Smooth muscle cell (in vitro differentiated cells): ENCODE measurements at regions not wholly inside any gene's neighbourhood (a gene's known extent, or its start where the extent isn't known, plus 50 kb on each side); places are given as distances from the start of the nearest gene placed in this dataset.

ENCODE experiments used
- DNase-seq: peaks from one replicate; lab custom pipeline; 2025; ENCODE audit not compliant: unreplicated experiment; lab: John Stamatoyannopoulos, UW
- H2AFZ ChIP-seq: fragments of 200-600 bp; sonication (generic); 2 replicates; pipeline ENCODE4 v1.6.0; 2016; ENCODE audit warnings: antibody characterized with exemption, low read depth, mild to moderate bottlenecking
- H3F3A ChIP-seq: fragments of 200-600 bp; sonication (generic); 2 replicates; pipeline ENCODE4 v1.6.0; 2017; ENCODE audit warnings: antibody characterized with exemption, low read depth
- H3K27ac ChIP-seq: fragments of 200-600 bp; sonication (generic); 2 replicates; pipeline ENCODE4 v1.5.1; 2016; ENCODE audit warnings: low read depth, mild to moderate bottlenecking
- H3K27me3 ChIP-seq: fragments of 200-600 bp; sonication (generic); 2 replicates; pipeline ENCODE4 v1.6.1; 2016; ENCODE audit warnings: low read depth, mild to moderate bottlenecking
- H3K36me3 ChIP-seq: fragments of 200-600 bp; sonication (generic); 2 replicates; pipeline ENCODE4 v1.5.1; 2016; ENCODE audit warnings: low read depth
- H3K4me1 ChIP-seq: fragments of 200-600 bp; sonication (generic); 2 replicates; pipeline ENCODE4 v1.5.1; 2016; ENCODE audit warnings: low read depth
- H3K4me2 ChIP-seq: fragments of 200-600 bp; sonication (generic); 2 replicates; pipeline ENCODE4 v1.6.0; 2016; ENCODE audit warnings: mild to moderate bottlenecking
- H3K4me3 ChIP-seq: fragments of 200-600 bp; sonication (generic); 2 replicates; pipeline ENCODE4 v1.5.1; 2016; ENCODE audit warnings: mild to moderate bottlenecking
- H3K79me2 ChIP-seq: fragments of 200-600 bp; sonication (generic); 2 replicates; pipeline ENCODE4 v1.6.0; 2016; ENCODE audit warnings: low read depth, mild to moderate bottlenecking
- H3K9ac ChIP-seq: fragments of 200-600 bp; sonication (generic); 2 replicates; pipeline ENCODE4 v1.6.0; 2016; ENCODE audit warnings: low read depth
- H3K9me3 ChIP-seq: fragments of 200-600 bp; sonication (generic); replicated peaks from 2 replicates; pipeline ENCODE4 v1.5.1; 2016; ENCODE audit warnings: low read depth
- H4K20me1 ChIP-seq: fragments of 200-600 bp; sonication (generic); 2 replicates; pipeline ENCODE4 v1.6.0; 2016; ENCODE audit warnings: low read depth
- WGBS: methylation state at CpG from one replicate; pipeline ENCODE4 v1.1.7; 2016; ENCODE audit warnings: low lambda C conversion rate; 5-methylcytosine and 5-hydroxymethylcytosine counted together
- TF ChIP-seq, protein P1 (sequence below): fragments of 200-600 bp; sonication (generic); IDR thresholded peaks from 2 replicates; pipeline ENCODE4 v1.5.1; 2017; ENCODE audit warnings: borderline replicate concordance, mild to moderate bottlenecking, antibody characterized with exemption; ENCODE audit not compliant: insufficient read depth, poor library complexity, severe bottlenecking

DNA sequence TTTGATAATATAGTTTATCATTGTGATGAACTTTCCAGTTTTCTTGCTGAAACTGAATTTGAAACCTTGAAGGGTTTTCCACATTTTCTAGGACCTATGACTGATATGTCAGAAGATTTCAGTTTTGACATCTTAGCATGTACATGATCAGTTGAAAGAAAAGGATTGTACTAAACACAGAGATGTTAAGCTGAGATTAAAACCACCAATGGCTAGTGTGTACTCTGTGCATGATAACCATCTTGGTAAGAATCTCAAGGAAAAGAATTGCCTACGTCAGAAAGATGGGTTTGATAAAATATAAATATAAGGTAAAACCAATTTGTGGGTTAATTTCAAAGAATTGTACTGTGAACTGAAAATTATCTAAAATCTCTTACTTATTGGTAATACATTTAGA lies 776.4 kb downstream of the GATA3 start:
- no peaks in the 10 kb centered on the region for H3K27me3 ChIP-seq
- 64% methylated on average over 1 of the region's 1 CpG for WGBS
- H3F3A ChIP-seq = no peaks in the 10 kb centered on the region
- DNase-seq = no peak
- H3K4me1 ChIP-seq = no peaks in the 10 kb centered on the region
- H2AFZ ChIP-seq = no peak overlapping the region
- no peak overlapping the region for H3K4me3 ChIP-seq
- no peaks in the 10 kb centered on the region for H3K9me3 ChIP-seq
- H3K9ac ChIP-seq = no peak overlapping the region
- no peaks in the 10 kb centered on the region for H3K79me2 ChIP-seq
- H4K20me1 ChIP-seq = no peaks in the 10 kb centered on the region
- no peak overlapping the region for H3K4me2 ChIP-seq
- H3K27ac ChIP-seq = no peak overlapping the region
- TF ChIP-seq, protein P1, sequence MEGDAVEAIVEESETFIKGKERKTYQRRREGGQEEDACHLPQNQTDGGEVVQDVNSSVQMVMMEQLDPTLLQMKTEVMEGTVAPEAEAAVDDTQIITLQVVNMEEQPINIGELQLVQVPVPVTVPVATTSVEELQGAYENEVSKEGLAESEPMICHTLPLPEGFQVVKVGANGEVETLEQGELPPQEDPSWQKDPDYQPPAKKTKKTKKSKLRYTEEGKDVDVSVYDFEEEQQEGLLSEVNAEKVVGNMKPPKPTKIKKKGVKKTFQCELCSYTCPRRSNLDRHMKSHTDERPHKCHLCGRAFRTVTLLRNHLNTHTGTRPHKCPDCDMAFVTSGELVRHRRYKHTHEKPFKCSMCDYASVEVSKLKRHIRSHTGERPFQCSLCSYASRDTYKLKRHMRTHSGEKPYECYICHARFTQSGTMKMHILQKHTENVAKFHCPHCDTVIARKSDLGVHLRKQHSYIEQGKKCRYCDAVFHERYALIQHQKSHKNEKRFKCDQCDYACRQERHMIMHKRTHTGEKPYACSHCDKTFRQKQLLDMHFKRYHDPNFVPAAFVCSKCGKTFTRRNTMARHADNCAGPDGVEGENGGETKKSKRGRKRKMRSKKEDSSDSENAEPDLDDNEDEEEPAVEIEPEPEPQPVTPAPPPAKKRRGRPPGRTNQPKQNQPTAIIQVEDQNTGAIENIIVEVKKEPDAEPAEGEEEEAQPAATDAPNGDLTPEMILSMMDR = no peak
- no peaks in the 10 kb centered on the region for H3K36me3 ChIP-seq

- H3K4me3 ChIP-seq = no peak overlapping the region
- no peak overlapping the region for H3K27ac ChIP-seq
- TF ChIP-seq, protein P1 = no peak
- H3K9ac ChIP-seq = no peak overlapping the region
- no peak overlapping the region for H3K4me2 ChIP-seq
- H4K20me1 ChIP-seq = no peaks in the 10 kb centered on the region
- no peaks in the 10 kb centered on the region for H3K4me1 ChIP-seq
- no peaks in the 10 kb centered on the region for H3F3A ChIP-seq
- DNase-seq = no peak
- WGBS = 85% methylated on average over 5 of the region's 5 CpGs
- H3K79me2 ChIP-seq = no peaks in the 10 kb centered on the region
- no peaks in the 10 kb centered on the region for H3K9me3 ChIP-seq
- H3K36me3 ChIP-seq = no peaks in the 10 kb centered on the region
- H2AFZ ChIP-seq = no peak overlapping the region
- H3K27me3 ChIP-seq = no peaks in the 10 kb centered on the region
These were observed 781.1 kb downstream of the GATA3 start for GRCh38 chr10:8835453-8836167.

DNA sequence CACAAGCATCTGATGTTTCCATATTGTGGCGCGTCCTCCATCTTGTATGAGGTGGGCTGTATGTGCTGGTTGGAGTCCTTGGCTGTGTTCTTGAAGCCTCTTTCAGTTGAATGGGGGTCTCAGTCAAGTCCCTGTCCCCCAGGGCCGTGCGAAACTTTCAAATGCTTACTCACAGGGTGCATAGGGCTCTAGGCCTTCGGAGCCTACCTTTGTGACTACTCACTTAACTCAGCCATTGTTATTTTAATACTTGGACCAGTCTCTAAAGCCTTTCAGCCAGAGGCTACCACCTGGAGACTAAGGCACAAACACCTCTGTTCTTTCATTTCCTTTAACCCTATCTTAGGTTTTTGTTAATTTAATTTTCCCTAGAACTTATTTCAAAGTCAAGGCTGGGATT lies 785.9 kb downstream of the GATA3 start:
- no peaks in the 10 kb centered on the region for H3K36me3 ChIP-seq
- no peaks in the 10 kb centered on the region for H3K27me3 ChIP-seq
- H2AFZ ChIP-seq = no peak overlapping the region
- no peaks in the 10 kb centered on the region for H3K79me2 ChIP-seq
- no peak overlapping the region for H3K4me3 ChIP-seq
- H3K27ac ChIP-seq = no peak overlapping the region
- no peaks in the 10 kb centered on the region for H3K4me1 ChIP-seq
- H3K4me2 ChIP-seq = no peak overlapping the region
- TF ChIP-seq, protein P1 = no peak
- no peak for DNase-seq
- 64% methylated on average over 5 of the region's 5 CpGs for WGBS
- H3K9ac ChIP-seq = no peak overlapping the region
- H4K20me1 ChIP-seq = no peaks in the 10 kb centered on the region
- H3K9me3 ChIP-seq = peaks cover 4% of the 10 kb centered on the region
- H3F3A ChIP-seq = no peaks in the 10 kb centered on the region

DNA sequence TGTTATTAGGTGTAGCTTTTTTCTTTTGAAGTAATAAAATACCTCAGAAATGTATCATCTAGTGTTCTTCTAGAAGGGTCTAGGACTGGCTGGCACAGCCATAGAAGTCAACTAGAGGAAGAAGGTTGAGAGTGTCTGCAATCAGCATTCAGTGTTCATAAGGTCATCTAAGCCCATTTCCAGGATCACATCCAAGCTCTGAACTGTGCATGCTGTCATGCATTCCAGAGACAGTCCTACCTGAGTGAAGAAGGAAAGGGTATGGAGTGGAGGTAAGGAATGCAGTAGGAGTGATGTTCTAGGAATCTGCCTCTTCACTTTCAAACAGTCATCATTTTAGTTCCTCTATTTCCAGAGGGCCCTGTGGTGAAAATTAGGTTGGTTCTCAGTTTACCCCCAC lies 789.7 kb downstream of the GATA3 start:
- H2AFZ ChIP-seq = no peak overlapping the region
- no peak overlapping the region for H3K9ac ChIP-seq
- no peak overlapping the region for H3K4me3 ChIP-seq
- H3K27ac ChIP-seq = no peak overlapping the region
- no peak overlapping the region for H3K4me2 ChIP-seq
- no peaks in the 10 kb centered on the region for H3F3A ChIP-seq
- TF ChIP-seq, protein P1 = no peak
- DNase-seq = no peak
- peaks cover 4% of the 10 kb centered on the region for H3K9me3 ChIP-seq
- no peaks in the 10 kb centered on the region for H3K4me1 ChIP-seq
- no peaks in the 10 kb centered on the region for H3K27me3 ChIP-seq
- H4K20me1 ChIP-seq = no peaks in the 10 kb centered on the region
- no peaks in the 10 kb centered on the region for H3K36me3 ChIP-seq
- H3K79me2 ChIP-seq = no peaks in the 10 kb centered on the region
